ENCODE measurements at regions not wholly inside any gene's neighbourhood (a gene's known extent, or its start where the extent isn't known, plus 50 kb on each side); places are given as distances from the start of the nearest gene placed in this dataset.

DNA sequence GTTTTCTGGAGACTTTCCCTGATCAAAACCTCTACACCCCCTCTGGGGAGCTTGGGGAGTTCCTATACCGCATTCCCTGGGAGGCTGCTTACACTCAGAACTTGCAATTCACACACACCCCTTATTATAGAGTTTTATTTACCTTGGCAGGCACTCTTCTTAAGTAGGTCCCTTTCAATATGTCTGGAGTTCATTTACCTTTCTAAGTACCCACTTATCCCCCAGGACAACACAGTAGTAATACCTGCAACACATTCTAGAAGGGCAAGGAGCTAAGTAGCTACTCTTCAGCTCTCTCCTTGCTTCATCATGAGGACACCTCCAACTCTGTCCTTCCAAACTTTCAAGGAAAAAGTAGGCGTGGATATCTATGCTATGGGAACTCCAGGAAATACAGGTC is 127.8 kb upstream of the ANO3 start:
- H3K4me3 Mint-ChIP-seq = no peak overlapping the region
- ChIA-PET POLR2A (no interaction called here), CTCF (no interaction called here)
- no peaks in the 10 kb centered on the region for H3K9me3 Mint-ChIP-seq
- H3K4me1 Mint-ChIP-seq = no peaks in the 10 kb centered on the region
- no peak; the same call in 1 of the 2 replicates for ATAC-seq
- no peak for DNase-seq (ENCODE audit: low spot score)
- no peak overlapping the region for H3K27ac Mint-ChIP-seq
- H3K27me3 Mint-ChIP-seq (ENCODE audit: low read depth) = no peaks in the 10 kb centered on the region
- TF ChIP-seq GRHL2 (CRISPR knock-in tag; IDR thresholded peaks at IDR 0.05; ENCODE audit: insufficient replicate concordance, severe bottlenecking) (no peak), IRF1 (CRISPR knock-in tag; IDR thresholded peaks at IDR 0.05) (no peak), IRF2 (CRISPR knock-in tag; IDR thresholded peaks at IDR 0.05; ENCODE audit: borderline replicate concordance, low read depth) (no peak), ZSCAN18 (CRISPR knock-in tag; IDR thresholded peaks at IDR 0.05) (no peak), KAT7 (CRISPR knock-in tag; IDR thresholded peaks at IDR 0.05; ENCODE audit: borderline replicate concordance) (no peak), ZNF396 (CRISPR knock-in tag; IDR thresholded peaks at IDR 0.05; ENCODE audit: borderline replicate concordance) (no peak), MLX (CRISPR knock-in tag; IDR thresholded peaks at IDR 0.05) (no peak), CTCF (IDR thresholded peaks at IDR 0.05) (no peak), SP1 (CRISPR knock-in tag; conservative IDR thresholded peaks at IDR 0.05) (no peak), PRRX2 (CRISPR knock-in tag; IDR thresholded peaks at IDR 0.05) (no peak), ZNF317 (CRISPR knock-in tag; IDR thresholded peaks at IDR 0.05; ENCODE audit: borderline replicate concordance, low read depth) (no peak), NFYB (CRISPR knock-in tag; conservative IDR thresholded peaks at IDR 0.05; ENCODE audit: low read depth) (no peak), ESRRA (CRISPR knock-in tag; IDR thresholded peaks at IDR 0.05; ENCODE audit: borderline replicate concordance) (no peak), CDX4 (CRISPR knock-in tag; IDR thresholded peaks at IDR 0.05; ENCODE audit: borderline replicate concordance) (no peak)
- TF ChIP-seq, protein P1, sequence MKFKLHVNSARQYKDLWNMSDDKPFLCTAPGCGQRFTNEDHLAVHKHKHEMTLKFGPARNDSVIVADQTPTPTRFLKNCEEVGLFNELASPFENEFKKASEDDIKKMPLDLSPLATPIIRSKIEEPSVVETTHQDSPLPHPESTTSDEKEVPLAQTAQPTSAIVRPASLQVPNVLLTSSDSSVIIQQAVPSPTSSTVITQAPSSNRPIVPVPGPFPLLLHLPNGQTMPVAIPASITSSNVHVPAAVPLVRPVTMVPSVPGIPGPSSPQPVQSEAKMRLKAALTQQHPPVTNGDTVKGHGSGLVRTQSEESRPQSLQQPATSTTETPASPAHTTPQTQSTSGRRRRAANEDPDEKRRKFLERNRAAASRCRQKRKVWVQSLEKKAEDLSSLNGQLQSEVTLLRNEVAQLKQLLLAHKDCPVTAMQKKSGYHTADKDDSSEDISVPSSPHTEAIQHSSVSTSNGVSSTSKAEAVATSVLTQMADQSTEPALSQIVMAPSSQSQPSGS (CRISPR knock-in tag; IDR thresholded peaks at IDR 0.05; ENCODE audit: borderline replicate concordance, low read depth) = no peak
- no peaks in the 10 kb centered on the region for H3K36me3 Mint-ChIP-seq

GRCh38 chr11:26204839-26205238 is 127.1 kb upstream of the ANO3 start:
- Mint-ChIP-seq H3K4me3 (no peak overlapping the region), H3K27me3 (ENCODE audit: low read depth) (no peaks in the 10 kb centered on the region), H3K27ac (no peak overlapping the region), H3K9me3 (peaks cover 5% of the 10 kb centered on the region), H3K4me1 (no peaks in the 10 kb centered on the region), H3K36me3 (no peaks in the 10 kb centered on the region; the same call in 1 of the 2 replicates)
- CTCF ChIA-PET = no interaction called here
- ATAC-seq (no peak), DNase-seq (ENCODE audit: low spot score) (no peak)
- POLR2A ChIA-PET = no interaction called here
- TF ChIP-seq CBFB (CRISPR knock-in tag; IDR thresholded peaks at IDR 0.05; ENCODE audit: low read depth) (no peak), FOXK1 (CRISPR knock-in tag; IDR thresholded peaks at IDR 0.05) (no peak), CDX4 (CRISPR knock-in tag; IDR thresholded peaks at IDR 0.05; ENCODE audit: borderline replicate concordance) (no peak), ATF1 (CRISPR knock-in tag; IDR thresholded peaks at IDR 0.05) (no peak), USF1 (CRISPR knock-in tag; IDR thresholded peaks at IDR 0.05) (no peak), KAT7 (CRISPR knock-in tag; IDR thresholded peaks at IDR 0.05; ENCODE audit: borderline replicate concordance) (no peak), ZNF121 (CRISPR knock-in tag; IDR thresholded peaks at IDR 0.05) (no peak), ZNF138 (CRISPR knock-in tag; conservative IDR thresholded peaks at IDR 0.05) (no peak)
- TF ChIP-seq, protein P2, sequence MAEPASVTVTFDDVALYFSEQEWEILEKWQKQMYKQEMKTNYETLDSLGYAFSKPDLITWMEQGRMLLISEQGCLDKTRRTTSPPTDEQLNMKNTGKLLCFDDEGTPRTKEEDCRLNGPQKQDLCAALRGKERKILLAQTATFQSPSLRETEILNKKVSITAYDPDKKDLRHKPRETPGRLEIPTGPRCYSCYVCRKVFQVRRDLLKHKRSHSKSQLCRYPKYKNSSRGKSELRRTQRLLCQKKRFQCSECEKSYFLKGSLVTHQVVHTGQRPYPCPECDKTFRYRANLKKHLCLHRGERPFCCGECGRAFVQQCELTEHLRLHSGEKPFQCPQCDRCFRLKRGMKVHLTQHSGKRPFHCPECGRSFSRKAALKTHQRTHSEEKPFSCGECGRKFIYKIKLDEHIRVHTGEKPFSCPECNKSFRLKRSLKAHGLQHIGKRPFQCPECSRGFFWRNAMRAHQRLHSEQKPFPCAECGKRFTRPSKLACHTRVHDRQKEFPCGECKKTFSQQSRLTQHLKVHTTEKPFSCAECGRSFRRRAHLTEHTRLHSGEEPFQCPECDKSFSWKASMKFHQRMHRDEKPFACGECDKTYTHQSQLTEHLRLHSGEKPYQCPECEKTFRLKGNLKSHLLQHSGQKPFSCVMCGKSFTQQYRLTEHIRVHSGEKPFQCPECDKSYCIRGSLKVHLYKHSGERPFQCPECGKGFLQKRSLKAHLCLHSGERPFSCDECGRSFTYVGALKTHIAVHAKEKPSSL (CRISPR knock-in tag; conservative IDR thresholded peaks at IDR 0.05) = no peak
